ENCODE measurements at regions not wholly inside any gene's neighbourhood (a gene's known extent, or its start where the extent isn't known, plus 50 kb on each side); places are given as distances from the start of the nearest gene placed in this dataset.

DNA sequence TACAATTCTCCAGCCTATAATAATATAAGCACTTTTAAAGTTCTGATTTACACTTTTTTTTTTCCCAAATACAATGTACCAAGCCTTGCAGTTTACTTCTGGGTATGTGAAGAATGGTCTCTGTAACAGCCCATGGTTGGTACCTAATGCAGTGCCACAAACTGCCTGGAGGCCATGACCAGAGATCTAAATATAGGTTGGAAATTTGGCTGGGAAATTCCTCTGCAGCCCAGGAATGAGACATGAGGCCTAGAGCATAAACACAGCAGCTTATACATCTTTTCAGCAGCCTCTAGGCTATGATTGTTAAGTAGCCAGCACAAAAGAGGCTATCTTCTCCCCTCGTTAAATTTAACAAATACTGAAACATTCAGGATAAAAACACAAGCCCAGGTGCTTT is 432.0 kb upstream of the FAM98A start:
- TF ChIP-seq, protein P1, sequence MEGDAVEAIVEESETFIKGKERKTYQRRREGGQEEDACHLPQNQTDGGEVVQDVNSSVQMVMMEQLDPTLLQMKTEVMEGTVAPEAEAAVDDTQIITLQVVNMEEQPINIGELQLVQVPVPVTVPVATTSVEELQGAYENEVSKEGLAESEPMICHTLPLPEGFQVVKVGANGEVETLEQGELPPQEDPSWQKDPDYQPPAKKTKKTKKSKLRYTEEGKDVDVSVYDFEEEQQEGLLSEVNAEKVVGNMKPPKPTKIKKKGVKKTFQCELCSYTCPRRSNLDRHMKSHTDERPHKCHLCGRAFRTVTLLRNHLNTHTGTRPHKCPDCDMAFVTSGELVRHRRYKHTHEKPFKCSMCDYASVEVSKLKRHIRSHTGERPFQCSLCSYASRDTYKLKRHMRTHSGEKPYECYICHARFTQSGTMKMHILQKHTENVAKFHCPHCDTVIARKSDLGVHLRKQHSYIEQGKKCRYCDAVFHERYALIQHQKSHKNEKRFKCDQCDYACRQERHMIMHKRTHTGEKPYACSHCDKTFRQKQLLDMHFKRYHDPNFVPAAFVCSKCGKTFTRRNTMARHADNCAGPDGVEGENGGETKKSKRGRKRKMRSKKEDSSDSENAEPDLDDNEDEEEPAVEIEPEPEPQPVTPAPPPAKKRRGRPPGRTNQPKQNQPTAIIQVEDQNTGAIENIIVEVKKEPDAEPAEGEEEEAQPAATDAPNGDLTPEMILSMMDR (IDR thresholded peaks at IDR 0.05; ENCODE audit: low read depth, low read length) = no peak
- DNase-seq (ENCODE audit: extremely low read depth, low read depth) = no peak

DNA sequence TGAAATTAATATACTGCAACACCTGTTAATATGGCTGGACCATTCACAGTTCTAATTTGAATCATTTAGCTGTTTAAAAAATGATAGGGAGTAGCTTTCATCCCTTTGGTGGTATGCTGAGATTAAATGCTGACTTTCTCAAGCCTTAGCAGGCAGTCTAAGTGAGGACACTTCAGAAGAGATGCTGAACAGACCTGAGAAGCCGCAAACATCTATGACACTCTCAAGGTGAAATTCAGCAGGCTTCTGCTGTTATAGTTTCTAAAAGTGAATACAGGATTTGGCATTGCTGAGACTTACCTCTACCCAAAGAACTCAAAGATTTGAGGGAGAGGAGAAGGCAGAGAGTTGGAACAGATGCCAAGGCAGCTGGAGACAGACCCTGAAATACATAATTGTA is 431.2 kb upstream of the FAM98A start:
- TF ChIP-seq, protein P1 (IDR thresholded peaks at IDR 0.05; ENCODE audit: low read depth, low read length) = no peak
- DNase-seq (ENCODE audit: extremely low read depth, low read depth) = no peak

DNA sequence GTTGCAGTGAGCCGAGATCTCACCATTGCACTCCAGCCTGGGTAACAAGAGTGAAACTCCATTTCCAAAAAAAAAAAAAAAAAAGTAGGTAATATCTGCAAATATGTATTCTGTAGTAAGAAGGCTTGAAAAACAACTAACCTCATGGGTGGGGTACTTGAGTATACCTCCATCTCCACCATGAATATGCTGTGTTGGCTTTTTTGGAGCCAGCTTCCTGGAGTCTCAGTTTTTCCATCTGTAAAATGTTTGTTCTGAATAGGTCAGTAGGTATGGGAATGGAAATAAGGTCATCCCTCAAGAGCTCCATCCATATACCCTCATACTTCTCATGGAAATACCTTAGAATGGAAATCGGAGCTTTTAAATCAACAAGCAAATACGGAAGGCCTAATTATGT is 430.0 kb upstream of the FAM98A start:
- DNase-seq (ENCODE audit: extremely low read depth, low read depth) = no peak
- TF ChIP-seq, protein P1 (IDR thresholded peaks at IDR 0.05; ENCODE audit: low read depth, low read length) = no peak

DNA sequence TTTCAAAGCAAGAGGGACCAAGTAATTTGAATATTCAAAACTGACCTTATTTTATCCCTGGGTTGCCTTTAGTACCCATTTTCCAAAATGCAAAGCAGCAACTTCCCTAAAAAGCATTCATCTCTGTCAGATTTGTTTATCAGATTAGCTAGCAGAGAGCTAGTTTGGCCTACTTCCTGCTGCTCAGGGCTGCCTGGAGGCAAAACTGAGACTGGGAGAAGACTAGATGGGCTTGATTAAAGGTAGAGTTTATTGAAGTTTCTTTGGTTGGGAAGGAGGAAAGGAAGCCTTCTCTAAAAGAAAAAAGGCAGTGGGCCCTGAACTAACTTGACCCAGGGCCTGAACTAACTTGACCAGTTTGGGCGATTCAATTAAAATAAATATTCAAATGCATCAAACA is 426.1 kb upstream of the FAM98A start:
- TF ChIP-seq, protein P1 (IDR thresholded peaks at IDR 0.05; ENCODE audit: low read depth, low read length) = no peak
- no peak for DNase-seq (ENCODE audit: extremely low read depth, low read depth)

DNA sequence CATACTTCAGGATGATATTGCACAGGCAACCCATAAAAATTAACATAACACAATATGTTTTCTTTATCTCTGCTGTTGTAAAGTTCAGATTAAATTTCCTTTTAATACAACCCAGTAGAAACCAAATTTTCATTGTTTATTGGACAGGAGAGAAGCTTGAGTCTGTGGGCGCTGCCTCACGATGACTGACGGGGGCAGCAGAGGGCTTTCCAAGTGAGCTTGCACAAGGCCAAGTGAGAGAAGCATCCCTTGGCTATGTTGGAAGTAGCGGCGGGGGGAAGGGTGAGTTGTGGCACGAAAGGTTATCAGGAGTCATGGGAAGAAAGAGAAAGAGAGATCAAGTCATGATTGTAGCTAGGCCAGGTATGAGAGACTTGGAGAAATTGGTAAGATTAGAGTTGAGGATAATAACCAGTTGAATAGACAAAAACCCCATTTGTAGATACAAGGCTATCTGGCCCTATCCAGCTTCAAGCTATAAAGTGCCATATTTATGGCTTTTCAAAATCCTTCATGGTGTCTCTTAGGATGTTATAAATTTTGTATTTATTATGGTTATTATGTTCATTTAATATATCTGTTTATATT is 413.7 kb upstream of the FAM98A start:
- TF ChIP-seq, protein P1 (IDR thresholded peaks at IDR 0.05; ENCODE audit: low read depth, low read length) = peak; percentile 16
- DNase-seq (ENCODE audit: extremely low read depth, low read depth) = no peak

DNA sequence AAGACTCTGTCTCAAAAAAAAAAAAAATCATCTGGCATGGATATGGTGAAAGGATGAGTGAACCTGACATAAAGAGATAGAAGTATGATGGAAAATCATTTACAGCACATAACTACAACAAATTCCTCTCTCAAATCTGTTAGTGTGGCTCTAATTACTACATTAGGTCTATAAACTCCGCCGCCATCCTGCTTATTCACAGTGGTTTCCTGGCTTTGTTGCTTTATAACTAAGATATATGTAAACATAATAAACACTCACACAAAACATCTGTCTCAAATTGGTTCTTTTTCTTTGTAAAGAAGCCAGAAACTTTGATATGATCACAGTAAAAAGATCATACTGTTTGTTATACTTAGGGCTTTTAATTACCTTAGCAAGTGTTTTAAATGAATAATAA is 412.6 kb upstream of the FAM98A start:
- TF ChIP-seq, protein P1 (IDR thresholded peaks at IDR 0.05; ENCODE audit: low read depth, low read length) = no peak
- DNase-seq (ENCODE audit: extremely low read depth, low read depth) = no peak

DNA sequence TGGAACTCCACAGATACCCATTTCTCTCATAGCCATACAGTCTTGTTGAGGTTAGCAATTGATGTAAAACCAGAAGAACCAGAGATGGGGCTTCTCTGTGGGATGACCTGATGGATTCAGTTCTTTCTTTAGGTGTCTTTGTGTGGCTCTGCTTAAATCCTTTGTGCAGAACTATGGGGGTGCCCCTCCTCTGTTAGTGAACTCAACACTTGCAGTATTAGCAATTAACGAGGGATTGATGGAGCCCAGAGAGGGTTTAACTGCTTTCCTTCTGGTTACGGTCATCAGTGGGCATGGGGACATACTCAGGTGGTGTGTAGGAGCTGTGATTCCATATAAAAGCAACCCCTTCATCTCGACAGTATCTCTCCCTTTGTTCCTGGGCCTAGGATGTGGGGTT is 406.8 kb upstream of the FAM98A start:
- no peak for DNase-seq (ENCODE audit: extremely low read depth, low read depth)
- TF ChIP-seq, protein P1 (IDR thresholded peaks at IDR 0.05; ENCODE audit: low read depth, low read length) = no peak
